ENCODE measurements at regions not wholly inside any gene's neighbourhood (a gene's known extent, or its start where the extent isn't known, plus 50 kb on each side); places are given as distances from the start of the nearest gene placed in this dataset.

DNA sequence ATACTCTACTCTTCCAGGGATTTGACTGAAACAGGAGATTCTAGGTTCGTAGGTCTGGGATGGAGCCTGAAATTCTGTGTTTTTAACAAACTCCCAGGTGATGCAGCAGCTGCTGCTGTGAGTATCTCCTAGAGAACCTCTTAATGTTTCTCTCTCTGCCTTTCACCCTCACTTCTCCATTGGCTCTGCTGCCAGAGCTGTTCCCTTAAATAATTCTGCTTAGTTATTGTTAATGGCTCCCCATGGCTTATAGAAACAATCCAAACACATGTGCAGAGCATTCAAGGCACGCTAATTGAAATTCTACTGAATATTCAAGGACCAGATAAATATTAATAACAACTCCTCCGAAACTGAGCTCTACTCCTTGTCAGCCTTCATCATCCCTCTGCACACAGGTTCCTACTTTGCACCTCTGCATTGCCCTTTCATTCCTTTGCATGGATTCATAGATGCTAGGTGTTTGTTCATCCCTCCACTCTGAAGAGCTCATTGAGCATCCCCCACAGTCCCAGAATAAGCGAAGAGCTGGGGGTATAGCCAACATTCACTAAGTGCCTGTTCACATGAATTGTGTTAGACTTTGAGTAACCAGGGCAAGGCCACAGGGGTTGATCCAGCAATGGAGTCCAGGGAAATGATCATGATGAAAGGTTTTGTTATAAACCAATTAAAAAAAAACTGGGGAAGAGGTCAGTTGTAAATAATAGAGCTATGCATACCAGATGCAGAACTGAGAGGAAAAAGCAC, 488.4 kb upstream of the JAG1 start:
- DNase-seq, result no peak
- Histone ChIP-seq H3K9me3 (no peaks in the 10 kb centered on the region), H3K27ac (no peak overlapping the region), H3K4me3 (no peak overlapping the region), H3K36me3 (no peaks in the 10 kb centered on the region), H3K4me1 (no peaks in the 10 kb centered on the region), H3K27me3 (no peaks in the 10 kb centered on the region)
- TF ChIP-seq POLR2A (IDR thresholded peaks at IDR 0.05), result no peak
- TF ChIP-seq, protein P1, sequence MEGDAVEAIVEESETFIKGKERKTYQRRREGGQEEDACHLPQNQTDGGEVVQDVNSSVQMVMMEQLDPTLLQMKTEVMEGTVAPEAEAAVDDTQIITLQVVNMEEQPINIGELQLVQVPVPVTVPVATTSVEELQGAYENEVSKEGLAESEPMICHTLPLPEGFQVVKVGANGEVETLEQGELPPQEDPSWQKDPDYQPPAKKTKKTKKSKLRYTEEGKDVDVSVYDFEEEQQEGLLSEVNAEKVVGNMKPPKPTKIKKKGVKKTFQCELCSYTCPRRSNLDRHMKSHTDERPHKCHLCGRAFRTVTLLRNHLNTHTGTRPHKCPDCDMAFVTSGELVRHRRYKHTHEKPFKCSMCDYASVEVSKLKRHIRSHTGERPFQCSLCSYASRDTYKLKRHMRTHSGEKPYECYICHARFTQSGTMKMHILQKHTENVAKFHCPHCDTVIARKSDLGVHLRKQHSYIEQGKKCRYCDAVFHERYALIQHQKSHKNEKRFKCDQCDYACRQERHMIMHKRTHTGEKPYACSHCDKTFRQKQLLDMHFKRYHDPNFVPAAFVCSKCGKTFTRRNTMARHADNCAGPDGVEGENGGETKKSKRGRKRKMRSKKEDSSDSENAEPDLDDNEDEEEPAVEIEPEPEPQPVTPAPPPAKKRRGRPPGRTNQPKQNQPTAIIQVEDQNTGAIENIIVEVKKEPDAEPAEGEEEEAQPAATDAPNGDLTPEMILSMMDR (IDR thresholded peaks at IDR 0.05), result no peak
- intact Hi-C loops (cut with DNase I; ENCODE audit: low total_unique reads), result no loop called here

DNA sequence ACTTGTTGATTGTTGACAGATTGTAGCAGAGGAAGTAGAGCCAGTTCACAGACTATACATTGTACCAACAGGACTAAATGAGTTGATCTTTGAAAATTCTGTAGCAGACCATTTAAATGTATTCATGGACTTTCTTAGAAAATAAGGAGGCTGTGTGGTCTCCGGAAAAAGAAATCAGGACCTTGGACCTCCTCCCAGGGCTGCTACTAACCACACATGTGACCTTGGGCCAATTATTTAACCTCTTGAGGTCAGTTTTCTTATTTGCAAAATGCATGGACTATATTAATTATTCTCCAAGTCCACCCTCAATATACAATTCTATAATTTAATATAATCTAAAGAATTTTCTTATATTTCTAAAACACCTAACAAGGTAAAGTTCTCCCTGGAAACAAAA, 492.0 kb upstream of the JAG1 start:
- Histone ChIP-seq H3K4me1 (no peaks in the 10 kb centered on the region), H3K27ac (no peak overlapping the region), H3K9me3 (no peaks in the 10 kb centered on the region), H3K27me3 (no peaks in the 10 kb centered on the region), H3K36me3 (no peaks in the 10 kb centered on the region), H3K4me3 (no peak overlapping the region)
- TF ChIP-seq POLR2A (IDR thresholded peaks at IDR 0.05), result no peak
- TF ChIP-seq, protein P1 (IDR thresholded peaks at IDR 0.05), result no peak
- intact Hi-C loops (cut with DNase I; ENCODE audit: low total_unique reads), result no loop called here
- DNase-seq, result no peak

DNA sequence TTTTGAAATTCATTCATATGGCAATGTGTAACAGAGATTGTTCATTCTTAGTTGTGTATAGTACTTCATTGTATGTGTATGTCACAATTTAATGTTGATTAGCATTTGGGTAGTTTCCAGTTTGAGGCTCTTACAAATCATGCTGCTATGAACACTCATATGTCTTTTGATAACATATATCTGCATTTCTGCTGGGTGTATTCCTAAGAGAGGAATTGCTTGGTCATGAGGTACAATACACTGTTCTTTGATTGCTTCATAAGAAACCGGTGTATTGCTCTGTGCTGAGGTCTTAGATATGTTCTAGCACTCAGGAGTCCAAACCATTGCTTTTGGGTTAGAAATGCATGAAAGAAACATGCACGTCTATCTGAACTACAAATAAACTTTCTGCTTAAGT, 492.9 kb upstream of the JAG1 start:
- Histone ChIP-seq H3K9me3 (no peaks in the 10 kb centered on the region), H3K27me3 (no peaks in the 10 kb centered on the region)

DNA sequence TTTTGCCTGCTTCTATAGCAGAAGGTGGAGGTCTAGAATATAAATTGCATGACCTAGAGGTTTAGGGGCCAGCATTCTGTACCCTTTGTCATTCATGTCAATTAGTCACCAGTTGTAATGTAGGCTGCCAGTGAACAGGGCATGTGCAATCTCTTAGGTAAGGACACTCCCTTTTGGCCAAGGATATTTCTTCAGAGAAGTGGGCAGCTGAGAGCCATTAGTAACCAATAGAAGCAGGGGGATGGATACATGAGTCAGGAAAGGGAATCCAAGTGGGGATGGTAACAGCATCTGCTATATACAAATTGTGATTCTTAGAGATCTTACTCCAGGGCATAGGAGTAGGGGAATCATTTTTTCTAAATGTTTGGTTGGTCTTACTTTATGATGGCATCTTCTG, 494.2 kb upstream of the JAG1 start:
- no peaks in the 10 kb centered on the region for H3K36me3 ChIP-seq
- no peak overlapping the region for H3K27ac ChIP-seq
- H3K4me1 ChIP-seq, result no peaks in the 10 kb centered on the region
- no peak overlapping the region for H3K4me3 ChIP-seq
- intact Hi-C loops (cut with DNase I; ENCODE audit: low total_unique reads), result no loop called here
- DNase-seq, result no peak
- TF ChIP-seq, protein P1 (IDR thresholded peaks at IDR 0.05), result no peak
- no peak for TF ChIP-seq POLR2A (IDR thresholded peaks at IDR 0.05)
- H3K9me3 ChIP-seq, result no peaks in the 10 kb centered on the region
- H3K27me3 ChIP-seq, result no peaks in the 10 kb centered on the region

More for the DNA sequence above, 492.9 kb upstream of the JAG1 start:
- no peak overlapping the region for H3K4me3 ChIP-seq
- H3K36me3 ChIP-seq, result no peaks in the 10 kb centered on the region
- DNase-seq, result no peak
- H3K27ac ChIP-seq, result no peak overlapping the region
- TF ChIP-seq, protein P1 (IDR thresholded peaks at IDR 0.05), result no peak
- TF ChIP-seq POLR2A (IDR thresholded peaks at IDR 0.05), result no peak
- H3K4me1 ChIP-seq, result no peaks in the 10 kb centered on the region
- intact Hi-C loops (cut with DNase I; ENCODE audit: low total_unique reads), result no loop called here

DNA sequence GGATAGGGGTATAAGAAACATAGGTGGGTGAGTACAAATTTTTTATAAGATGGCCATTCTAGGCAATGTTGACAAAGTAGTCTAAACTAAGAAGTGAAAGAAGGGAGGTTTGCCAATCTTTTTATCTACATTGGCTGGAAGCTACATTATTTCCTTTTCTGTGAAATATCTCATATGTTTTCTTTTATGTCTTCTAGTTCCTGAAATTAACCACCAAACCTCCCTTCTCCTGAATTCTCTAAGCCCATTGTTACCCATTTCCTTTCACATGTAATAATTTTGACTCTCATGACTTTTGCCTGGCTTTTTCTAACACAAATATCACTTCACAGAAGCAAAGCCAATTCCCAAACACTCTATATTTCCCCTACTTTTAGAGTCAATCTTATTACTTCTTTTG, 496.2 kb upstream of the JAG1 start:
- H3K36me3 ChIP-seq, result no peaks in the 10 kb centered on the region
- H3K9me3 ChIP-seq, result no peaks in the 10 kb centered on the region
- no peak overlapping the region for H3K4me3 ChIP-seq
- no peak for DNase-seq
- no peak for TF ChIP-seq POLR2A (IDR thresholded peaks at IDR 0.05)
- TF ChIP-seq, protein P1 (IDR thresholded peaks at IDR 0.05), result no peak
- no peaks in the 10 kb centered on the region for H3K27me3 ChIP-seq
- intact Hi-C loops (cut with DNase I; ENCODE audit: low total_unique reads), result no loop called here
- no peaks in the 10 kb centered on the region for H3K4me1 ChIP-seq
- H3K27ac ChIP-seq, result peak overlapping the region; percentile 7 to 23

Data from uterus (tissue), 3 donors.